ENCODE measurements at regions not wholly inside any gene's neighbourhood (a gene's known extent, or its start where the extent isn't known, plus 50 kb on each side); places are given as distances from the start of the nearest gene placed in this dataset.

GRCh38 chr1:194084755-194085154 lies 898.3 kb upstream of the B3GALT2 start:
- CTCF ChIA-PET, result no interaction called here
- no peaks in the 10 kb centered on the region for H3K27me3 ChIP-seq (ENCODE audit: insufficient read depth, low read depth)
- no peak overlapping the region for H3K4me3 ChIP-seq
- no peaks in the 10 kb centered on the region for H3K9me3 ChIP-seq (ENCODE audit: insufficient read depth, low read depth)
- intact Hi-C loops (cut with micrococcal nuclease; ENCODE audit: unreplicated experiment), result no loop called here
- no peaks in the 10 kb centered on the region for H3K36me3 ChIP-seq (ENCODE audit: low read depth)
- H3K27ac ChIP-seq, result no peak overlapping the region
- H3K79me2 ChIP-seq (ENCODE audit: low read depth), result no peaks in the 10 kb centered on the region
- 0 out of 2 replicates have a peak, but pooled peaks cover 4% of the 10 kb centered on the region for H3K9me2 ChIP-seq (ENCODE audit: insufficient read depth)
- no peak overlapping the region for H2AFZ ChIP-seq
- no TSS peak for BruUV-seq (replicated peaks)
- no peak overlapping the region for H3K4me2 ChIP-seq
- POLR2A ChIA-PET (ENCODE audit: unreplicated experiment), result no interaction called here
- no peaks in the 10 kb centered on the region for H4K20me1 ChIP-seq (ENCODE audit: insufficient read depth)
- no peaks in the 10 kb centered on the region for H3F3A ChIP-seq (ENCODE audit: insufficient read depth, low read depth)
- no peak for TF ChIP-seq CTCF (conservative IDR thresholded peaks at IDR 0.05)
- no peak for TF ChIP-seq EZH2 (IDR thresholded peaks at IDR 0.05; ENCODE audit: low read depth)
- no peak for DNase-seq
- no peaks in the 10 kb centered on the region for H3K4me1 ChIP-seq (replicated peaks; ENCODE audit: insufficient read depth)

GRCh38 chr1:194081444-194081843 lies 895.0 kb upstream of the B3GALT2 start:
- BruUV-seq (replicated peaks), result no TSS peak
- H3K4me2 ChIP-seq, result no peak overlapping the region
- H3F3A ChIP-seq (ENCODE audit: insufficient read depth, low read depth), result no peaks in the 10 kb centered on the region
- H3K4me3 ChIP-seq, result no peak overlapping the region
- H3K9me3 ChIP-seq (ENCODE audit: insufficient read depth, low read depth), result no peaks in the 10 kb centered on the region
- H4K20me1 ChIP-seq (ENCODE audit: insufficient read depth), result no peaks in the 10 kb centered on the region
- CTCF ChIA-PET, result no interaction called here
- no peak overlapping the region for H2AFZ ChIP-seq
- no peaks in the 10 kb centered on the region for H3K27me3 ChIP-seq (ENCODE audit: insufficient read depth, low read depth)
- H3K27ac ChIP-seq, result no peak overlapping the region
- intact Hi-C loops (cut with micrococcal nuclease; ENCODE audit: unreplicated experiment), result no loop called here
- POLR2A ChIA-PET (ENCODE audit: unreplicated experiment), result no interaction called here
- no peaks in the 10 kb centered on the region for H3K36me3 ChIP-seq (ENCODE audit: low read depth)
- no peaks in the 10 kb centered on the region for H3K4me1 ChIP-seq (replicated peaks; ENCODE audit: insufficient read depth)
- H3K9me2 ChIP-seq (ENCODE audit: insufficient read depth), result no peaks in the 10 kb centered on the region
- TF ChIP-seq EZH2 (IDR thresholded peaks at IDR 0.05; ENCODE audit: low read depth) (no peak), CTCF (conservative IDR thresholded peaks at IDR 0.05) (no peak)
- no peak for DNase-seq
- no peaks in the 10 kb centered on the region for H3K79me2 ChIP-seq (ENCODE audit: low read depth)

- no peaks in the 10 kb centered on the region for H3K27me3 ChIP-seq (ENCODE audit: insufficient read depth, low read depth)
- no peaks in the 10 kb centered on the region for H4K20me1 ChIP-seq (ENCODE audit: insufficient read depth)
- intact Hi-C loops (cut with micrococcal nuclease; ENCODE audit: unreplicated experiment), result no loop called here
- no peak for DNase-seq
- BruUV-seq (replicated peaks), result no TSS peak
- H3K79me2 ChIP-seq (ENCODE audit: low read depth), result no peaks in the 10 kb centered on the region
- no peak overlapping the region for H3K27ac ChIP-seq
- H3K4me1 ChIP-seq (replicated peaks; ENCODE audit: insufficient read depth), result no peaks in the 10 kb centered on the region
- no peaks in the 10 kb centered on the region for H3K36me3 ChIP-seq (ENCODE audit: low read depth)
- H3F3A ChIP-seq (ENCODE audit: insufficient read depth, low read depth), result no peaks in the 10 kb centered on the region
- ChIA-PET CTCF (no interaction called here), POLR2A (ENCODE audit: unreplicated experiment) (no interaction called here)
- no peak overlapping the region for H3K4me3 ChIP-seq
- TF ChIP-seq EZH2 (IDR thresholded peaks at IDR 0.05; ENCODE audit: low read depth) (no peak), CTCF (conservative IDR thresholded peaks at IDR 0.05) (no peak)
- no peaks in the 10 kb centered on the region for H3K9me2 ChIP-seq (ENCODE audit: insufficient read depth)
- H3K9me3 ChIP-seq (ENCODE audit: insufficient read depth, low read depth), result no peaks in the 10 kb centered on the region
- no peak overlapping the region for H3K4me2 ChIP-seq
- H2AFZ ChIP-seq, result no peak overlapping the region
Measured at GRCh38 chr1:194080826-194081225, 894.4 kb upstream of the B3GALT2 start.

All from PC-9 (cell line).